ENCODE measurements at regions not wholly inside any gene's neighbourhood (a gene's known extent, or its start where the extent isn't known, plus 50 kb on each side); places are given as distances from the start of the nearest gene placed in this dataset.

GRCh38 chr9:105957830-105958229 is 263.5 kb downstream of the TMEM38B start:
- peak overlapping the region; percentile 50 to 95 (median 95); a peak in 6 of 7 replicates for H3K27ac Mint-ChIP-seq

More at GRCh38 chr9:105957830-105958229, 263.5 kb downstream of the TMEM38B start:
- H4K20me1 ChIP-seq (ENCODE audit: control insufficient read depth, insufficient read depth, insufficient read length) = no peaks in the 10 kb centered on the region
- H3K4me2 ChIP-seq (ENCODE audit: insufficient read depth, insufficient read length, low read length) = no peak overlapping the region
- H3T11ph ChIP-seq (ENCODE audit: low read length) = no peak overlapping the region
- H3K4me1 ChIP-seq (ENCODE audit: insufficient read depth, low read length) = peaks cover 7% of the 10 kb centered on the region; the same call in 1 of the 2 replicates
- no peak overlapping the region; a peak in 1 of 5 replicates for H3K4me3 Mint-ChIP-seq
- H2BK5ac ChIP-seq (ENCODE audit: insufficient read length, low read length) = no peak overlapping the region
- H3K23ac ChIP-seq (ENCODE audit: insufficient read length, low read depth, low read length) = no peak overlapping the region
- H2AFZ ChIP-seq (ENCODE audit: low read length) = no peak overlapping the region
- no CpG with 5 or more reads among the region's 1 CpG for WGBS (ENCODE audit: extremely low coverage, insufficient read length, low lambda C conversion rate)
- H3K4ac ChIP-seq (ENCODE audit: low read depth, low read length) = no peak overlapping the region
- H3K23me2 ChIP-seq (ENCODE audit: insufficient read length, low read depth, low read length, poor library complexity, severe bottlenecking) = no peaks in the 10 kb centered on the region
- H3K56ac ChIP-seq (ENCODE audit: insufficient read length, low read depth, low read length) = no peak overlapping the region
- TF ChIP-seq, protein P1, sequence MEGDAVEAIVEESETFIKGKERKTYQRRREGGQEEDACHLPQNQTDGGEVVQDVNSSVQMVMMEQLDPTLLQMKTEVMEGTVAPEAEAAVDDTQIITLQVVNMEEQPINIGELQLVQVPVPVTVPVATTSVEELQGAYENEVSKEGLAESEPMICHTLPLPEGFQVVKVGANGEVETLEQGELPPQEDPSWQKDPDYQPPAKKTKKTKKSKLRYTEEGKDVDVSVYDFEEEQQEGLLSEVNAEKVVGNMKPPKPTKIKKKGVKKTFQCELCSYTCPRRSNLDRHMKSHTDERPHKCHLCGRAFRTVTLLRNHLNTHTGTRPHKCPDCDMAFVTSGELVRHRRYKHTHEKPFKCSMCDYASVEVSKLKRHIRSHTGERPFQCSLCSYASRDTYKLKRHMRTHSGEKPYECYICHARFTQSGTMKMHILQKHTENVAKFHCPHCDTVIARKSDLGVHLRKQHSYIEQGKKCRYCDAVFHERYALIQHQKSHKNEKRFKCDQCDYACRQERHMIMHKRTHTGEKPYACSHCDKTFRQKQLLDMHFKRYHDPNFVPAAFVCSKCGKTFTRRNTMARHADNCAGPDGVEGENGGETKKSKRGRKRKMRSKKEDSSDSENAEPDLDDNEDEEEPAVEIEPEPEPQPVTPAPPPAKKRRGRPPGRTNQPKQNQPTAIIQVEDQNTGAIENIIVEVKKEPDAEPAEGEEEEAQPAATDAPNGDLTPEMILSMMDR (conservative IDR thresholded peaks at IDR 0.05) = no peak
- H2BK12ac ChIP-seq (ENCODE audit: insufficient read length, low read depth, low read length) = no peak overlapping the region
- H4K5ac ChIP-seq (ENCODE audit: insufficient read length, low read depth, low read length) = no peak overlapping the region
- no peaks in the 10 kb centered on the region for H3K9me3 ChIP-seq (ENCODE audit: control insufficient read depth, low read depth, low read length)
- no peaks in the 10 kb centered on the region for H3K9me3 Mint-ChIP-seq
- H3K27me3 ChIP-seq (ENCODE audit: insufficient read depth, low read length) = no peaks in the 10 kb centered on the region
- DNase-seq = peak; percentile 67
- no peak overlapping the region for H4K8ac ChIP-seq (replicated peaks; ENCODE audit: insufficient read length, low read depth, low read length)
- H3K79me2 ChIP-seq (ENCODE audit: insufficient read depth, low read length) = no peaks in the 10 kb centered on the region
- H3K27me3 Mint-ChIP-seq (ENCODE audit: low read depth) = no peaks in the 10 kb centered on the region
- H2BK20ac ChIP-seq (ENCODE audit: low read depth, low read length, poor library complexity, severe bottlenecking) = no peak overlapping the region
- H4K91ac ChIP-seq (ENCODE audit: insufficient read length, low read depth, low read length) = no peak overlapping the region
- H2BK120ac ChIP-seq (ENCODE audit: low read depth, low read length, poor library complexity, severe bottlenecking) = no peak overlapping the region
- no peak overlapping the region for H3K9ac ChIP-seq (ENCODE audit: extremely low read depth, insufficient read length, low read length)
- no peak overlapping the region for H3K18ac ChIP-seq (ENCODE audit: insufficient read length, low read depth, low read length)
- no peaks in the 10 kb centered on the region for H3K79me1 ChIP-seq (ENCODE audit: insufficient read depth, low read depth, low read length, poor library complexity, severe bottlenecking)
- H3K36me3 Mint-ChIP-seq (ENCODE audit: insufficient read depth in 1 of 3, low read depth in 3 of 3) = no peaks in the 10 kb centered on the region
- no peak overlapping the region for H2AK5ac ChIP-seq (ENCODE audit: insufficient read length, low read length)
- peaks cover 35 to 43% of the 10 kb centered on the region in 2 experiments for H3K4me1 Mint-ChIP-seq
- H3K27ac ChIP-seq (ENCODE audit: insufficient read length, low read depth, low read length) = peak overlapping the region; percentile 79
- no peak overlapping the region for H2BK15ac ChIP-seq (ENCODE audit: low read depth, low read length)
- no peak overlapping the region; the same call in 1 of the 2 replicates for H3K14ac ChIP-seq (ENCODE audit: insufficient read depth, low read length)

All from H9 (cell line).